ENCODE measurements at regions not wholly inside any gene's neighbourhood (a gene's known extent, or its start where the extent isn't known, plus 50 kb on each side); places are given as distances from the start of the nearest gene placed in this dataset.

DNA sequence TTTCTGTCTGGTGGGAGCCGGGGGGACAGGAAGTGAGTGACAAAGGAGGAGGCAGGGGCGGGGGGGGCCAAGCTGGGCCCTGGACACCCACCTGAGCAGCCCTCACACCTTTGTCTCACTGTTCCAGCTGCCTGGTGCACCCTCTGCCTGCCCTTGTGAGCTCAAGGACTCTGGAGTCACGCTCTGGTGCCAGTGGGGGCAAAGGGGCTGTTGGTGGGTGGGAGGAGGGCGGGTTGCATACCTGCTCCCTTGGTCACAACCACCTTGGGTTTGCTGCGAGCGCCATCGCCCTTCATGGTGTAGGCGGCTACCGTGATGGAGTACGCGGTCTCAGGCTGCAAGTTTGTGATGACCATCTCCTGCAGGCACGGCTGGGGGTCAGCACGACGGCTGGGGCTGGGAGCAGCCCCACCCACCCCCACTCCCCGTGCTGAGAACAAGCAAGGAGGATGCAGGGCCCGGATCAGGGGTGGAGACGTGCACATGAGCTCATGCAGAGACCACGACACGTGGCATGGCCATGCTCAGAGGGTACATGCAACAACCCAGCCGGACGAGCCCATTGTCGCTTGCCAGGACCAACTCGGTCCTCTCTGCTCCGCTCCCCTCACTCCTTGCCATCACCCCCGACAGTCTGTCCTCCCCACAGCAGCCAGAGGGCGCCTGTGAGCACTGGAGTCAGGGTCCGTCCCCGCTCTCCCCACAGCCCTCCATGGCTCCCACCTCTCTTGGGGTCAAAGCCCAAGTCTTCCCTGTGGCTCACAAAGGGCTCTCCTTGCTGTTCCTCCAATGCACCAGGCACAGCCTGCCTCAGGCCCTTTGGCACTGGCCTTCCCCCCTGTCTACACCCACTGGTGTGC is 114.9 kb downstream of the PTPRS start:
- TF ChIP-seq, protein P1, sequence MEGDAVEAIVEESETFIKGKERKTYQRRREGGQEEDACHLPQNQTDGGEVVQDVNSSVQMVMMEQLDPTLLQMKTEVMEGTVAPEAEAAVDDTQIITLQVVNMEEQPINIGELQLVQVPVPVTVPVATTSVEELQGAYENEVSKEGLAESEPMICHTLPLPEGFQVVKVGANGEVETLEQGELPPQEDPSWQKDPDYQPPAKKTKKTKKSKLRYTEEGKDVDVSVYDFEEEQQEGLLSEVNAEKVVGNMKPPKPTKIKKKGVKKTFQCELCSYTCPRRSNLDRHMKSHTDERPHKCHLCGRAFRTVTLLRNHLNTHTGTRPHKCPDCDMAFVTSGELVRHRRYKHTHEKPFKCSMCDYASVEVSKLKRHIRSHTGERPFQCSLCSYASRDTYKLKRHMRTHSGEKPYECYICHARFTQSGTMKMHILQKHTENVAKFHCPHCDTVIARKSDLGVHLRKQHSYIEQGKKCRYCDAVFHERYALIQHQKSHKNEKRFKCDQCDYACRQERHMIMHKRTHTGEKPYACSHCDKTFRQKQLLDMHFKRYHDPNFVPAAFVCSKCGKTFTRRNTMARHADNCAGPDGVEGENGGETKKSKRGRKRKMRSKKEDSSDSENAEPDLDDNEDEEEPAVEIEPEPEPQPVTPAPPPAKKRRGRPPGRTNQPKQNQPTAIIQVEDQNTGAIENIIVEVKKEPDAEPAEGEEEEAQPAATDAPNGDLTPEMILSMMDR (IDR thresholded peaks at IDR 0.05), result peak in 2 of 4 experiments; percentile 32 to 55
- TF ChIP-seq POLR2AphosphoS5 (IDR thresholded peaks at IDR 0.05) (no peak), POLR2A (IDR thresholded peaks at IDR 0.05) (no peak)

All from gastroesophageal sphincter (tissue), 3 donors.